ENCODE measurements at regions not wholly inside any gene's neighbourhood (a gene's known extent, or its start where the extent isn't known, plus 50 kb on each side); places are given as distances from the start of the nearest gene placed in this dataset.
"Not testable (repeated sequence)": the region's sequence is repeated elsewhere in the genome, so short reads cannot be mapped to it uniquely, and the experiment has no call there.

DNA sequence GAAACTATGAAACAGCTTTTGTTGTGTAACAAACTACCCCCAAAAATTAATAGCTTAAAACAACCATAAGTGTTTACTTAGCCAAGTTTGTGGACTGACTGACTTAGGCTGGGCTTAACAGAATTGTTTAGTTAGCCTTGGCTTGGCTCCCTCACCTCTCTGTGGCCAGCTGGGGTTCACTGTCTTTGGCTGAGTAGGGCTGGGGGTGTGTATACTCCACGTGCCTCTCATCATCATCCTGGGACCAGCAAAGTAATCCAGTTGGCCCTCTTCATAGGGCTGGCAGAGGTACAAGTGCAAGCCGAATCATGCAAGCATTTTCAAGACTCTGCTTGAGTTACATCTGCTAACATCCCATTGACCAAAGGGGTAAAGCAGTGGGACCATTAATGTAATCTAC, 252.3 kb downstream of the BRINP2 start:
- 35 to 61% (median 52%) methylated on average over 2 of the region's 2 CpGs for WGBS, 4 donors
- no peaks in the 10 kb centered on the region for H3K36me3 ChIP-seq (replicated peaks in 1 of 2)
- no peak for DNase-seq
- H3K9me3 ChIP-seq (replicated peaks in 1 of 3): no peaks in the 10 kb centered on the region
- intact Hi-C loops (cut with DNase I): no loop called here
- no peak overlapping the region for H3K27ac ChIP-seq
- H3K4me1 ChIP-seq (replicated peaks in 1 of 2): no peaks in the 10 kb centered on the region
- H3K4me3 ChIP-seq: no peak overlapping the region
- no peak for TF ChIP-seq POLR2A (IDR thresholded peaks at IDR 0.05)
- TF ChIP-seq, protein P1, sequence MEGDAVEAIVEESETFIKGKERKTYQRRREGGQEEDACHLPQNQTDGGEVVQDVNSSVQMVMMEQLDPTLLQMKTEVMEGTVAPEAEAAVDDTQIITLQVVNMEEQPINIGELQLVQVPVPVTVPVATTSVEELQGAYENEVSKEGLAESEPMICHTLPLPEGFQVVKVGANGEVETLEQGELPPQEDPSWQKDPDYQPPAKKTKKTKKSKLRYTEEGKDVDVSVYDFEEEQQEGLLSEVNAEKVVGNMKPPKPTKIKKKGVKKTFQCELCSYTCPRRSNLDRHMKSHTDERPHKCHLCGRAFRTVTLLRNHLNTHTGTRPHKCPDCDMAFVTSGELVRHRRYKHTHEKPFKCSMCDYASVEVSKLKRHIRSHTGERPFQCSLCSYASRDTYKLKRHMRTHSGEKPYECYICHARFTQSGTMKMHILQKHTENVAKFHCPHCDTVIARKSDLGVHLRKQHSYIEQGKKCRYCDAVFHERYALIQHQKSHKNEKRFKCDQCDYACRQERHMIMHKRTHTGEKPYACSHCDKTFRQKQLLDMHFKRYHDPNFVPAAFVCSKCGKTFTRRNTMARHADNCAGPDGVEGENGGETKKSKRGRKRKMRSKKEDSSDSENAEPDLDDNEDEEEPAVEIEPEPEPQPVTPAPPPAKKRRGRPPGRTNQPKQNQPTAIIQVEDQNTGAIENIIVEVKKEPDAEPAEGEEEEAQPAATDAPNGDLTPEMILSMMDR (IDR thresholded peaks at IDR 0.05): no peak
- no peaks in the 10 kb centered on the region for H3K27me3 ChIP-seq

DNA sequence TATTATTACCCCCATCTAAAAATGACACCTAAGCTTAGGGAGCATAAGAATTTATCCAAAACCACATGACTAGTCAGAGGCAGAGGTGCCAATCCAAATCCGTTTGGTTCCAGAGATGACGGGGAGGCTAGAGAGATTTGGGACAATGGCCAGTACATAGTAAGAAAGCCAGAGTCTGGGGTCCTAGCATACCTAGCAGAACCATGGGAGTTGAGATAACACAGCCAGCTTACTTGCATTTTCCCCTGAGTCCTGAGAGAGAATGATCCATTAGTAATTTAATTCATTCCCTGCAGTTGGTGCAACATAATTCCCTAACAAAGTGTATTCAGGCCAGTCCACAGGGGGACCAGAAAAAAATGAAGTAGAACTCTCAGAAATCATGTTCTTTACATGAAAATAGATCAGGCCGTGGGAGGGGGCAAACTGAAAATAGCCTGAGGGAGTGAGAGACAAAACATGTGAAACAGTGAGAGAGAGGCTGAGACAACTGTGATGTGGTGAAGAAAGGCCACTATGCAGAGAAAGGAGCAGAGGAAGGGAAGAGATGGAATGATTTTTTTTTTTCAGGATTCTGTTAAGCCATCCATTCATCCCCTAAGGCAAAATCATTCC, 243.3 kb downstream of the BRINP2 start:
- Histone ChIP-seq H3K36me3 (replicated peaks in 1 of 2) (no peaks in the 10 kb centered on the region), H3K4me1 (replicated peaks in 1 of 2) (no peaks in the 10 kb centered on the region), H3K4me3 (no peak overlapping the region), H3K27ac (no peak overlapping the region), H3K9me3 (replicated peaks in 1 of 3) (no peaks in the 10 kb centered on the region), H3K27me3 (no peaks in the 10 kb centered on the region)
- TF ChIP-seq POLR2A (IDR thresholded peaks at IDR 0.05): no peak
- TF ChIP-seq, protein P1 (IDR thresholded peaks at IDR 0.05): no peak
- DNase-seq: no peak
- intact Hi-C loops (cut with DNase I): no loop called here
- WGBS, 4 donors: 54 to 74% (median 70%) methylated on average over 3 of the region's 3 CpGs

DNA sequence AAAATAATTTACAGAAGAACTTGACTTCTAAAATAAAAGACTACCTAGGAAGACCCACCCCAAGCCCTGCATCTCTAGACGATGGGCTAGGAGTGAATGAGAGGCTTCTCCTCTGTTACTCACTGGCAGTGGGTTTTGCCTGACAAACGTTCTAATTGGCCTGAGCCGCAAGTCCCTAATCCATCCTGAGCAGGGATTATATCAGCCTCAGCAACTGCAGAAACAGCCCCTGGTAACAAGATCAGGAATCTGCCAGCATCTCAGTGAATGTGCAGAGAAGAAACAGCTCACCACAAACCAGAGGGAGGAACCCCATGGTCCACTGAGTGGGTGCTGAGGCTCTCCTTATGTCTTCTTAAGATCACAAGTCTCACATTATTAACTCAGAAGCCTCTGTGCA, 240.6 kb downstream of the BRINP2 start:
- H3K4me3 ChIP-seq: no peak overlapping the region
- no peaks in the 10 kb centered on the region for H3K36me3 ChIP-seq (replicated peaks in 1 of 2)
- H3K4me1 ChIP-seq (replicated peaks in 1 of 2): no peaks in the 10 kb centered on the region
- H3K27ac ChIP-seq: no peak overlapping the region
- intact Hi-C loops (cut with DNase I): no loop called here
- no peak for TF ChIP-seq POLR2A (IDR thresholded peaks at IDR 0.05)
- TF ChIP-seq, protein P1 (IDR thresholded peaks at IDR 0.05): no peak
- DNase-seq: no peak
- H3K9me3 ChIP-seq (replicated peaks in 1 of 3): no peaks in the 10 kb centered on the region
- H3K27me3 ChIP-seq: no peaks in the 10 kb centered on the region
- 53 to 72% (median 62%) methylated on average over 3 of the region's 3 CpGs for WGBS, 4 donors

GRCh38 chr1:177410179-177410766, 239.5 kb downstream of the BRINP2 start:
- Histone ChIP-seq H3K27me3 (no peaks in the 10 kb centered on the region), H3K27ac (no peak overlapping the region), H3K36me3 (replicated peaks in 1 of 2) (no peaks in the 10 kb centered on the region), H3K4me1 (replicated peaks in 1 of 2) (no peaks in the 10 kb centered on the region), H3K9me3 (replicated peaks in 1 of 3) (no peaks in the 10 kb centered on the region), H3K4me3 (no peak overlapping the region)
- no peak for TF ChIP-seq POLR2A (IDR thresholded peaks at IDR 0.05)
- TF ChIP-seq, protein P1 (IDR thresholded peaks at IDR 0.05): no peak
- DNase-seq: no peak
- 61 to 68% (median 65%) methylated on average over 5 of the region's 5 CpGs for WGBS, 4 donors
- intact Hi-C loops (cut with DNase I): no loop called here

- intact Hi-C loops (cut with DNase I): not testable (repeated sequence)
Measured at GRCh38 chr1:177406323-177406722, 235.6 kb downstream of the BRINP2 start.

More at GRCh38 chr1:177406323-177406722, 235.6 kb downstream of the BRINP2 start:
- not testable (repeated sequence) for H3K4me3 ChIP-seq; H3K36me3 ChIP-seq (replicated peaks in 1 of 2); H3K4me1 ChIP-seq (replicated peaks in 1 of 2); H3K27me3 ChIP-seq; H3K9me3 ChIP-seq (replicated peaks in 1 of 3); H3K27ac ChIP-seq; DNase-seq
- 83 to 91% (median 88%) methylated on average over 11 to 14 of the region's 14 CpGs for WGBS, 4 donors

All from adrenal gland (tissue), 9 donors.